ENCODE measurements at regions not wholly inside any gene's neighbourhood (a gene's known extent, or its start where the extent isn't known, plus 50 kb on each side); places are given as distances from the start of the nearest gene placed in this dataset.
"Not testable (repeated sequence)": the region's sequence is repeated elsewhere in the genome, so short reads cannot be mapped to it uniquely, and the experiment has no call there.

DNA sequence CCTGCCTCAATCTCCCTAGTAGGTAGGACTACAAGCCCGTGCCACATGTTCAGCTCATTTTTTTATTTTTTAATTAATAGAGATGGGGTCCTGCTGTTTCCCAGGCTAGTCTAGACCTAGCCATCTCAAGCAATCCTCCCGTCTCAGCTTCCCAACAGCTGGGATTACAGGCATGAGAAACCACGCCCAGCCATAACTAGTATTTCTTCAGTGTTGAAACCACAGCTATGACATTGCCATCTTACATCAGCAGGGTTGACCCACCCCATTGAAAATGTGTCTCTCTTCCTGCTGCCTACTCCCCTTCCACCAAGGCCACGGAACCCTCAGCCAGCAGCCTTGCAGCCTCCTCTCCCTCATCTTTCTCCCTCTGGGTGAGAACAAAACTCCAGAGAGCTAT is 62.1 kb upstream of the ZNF746 start:
- H3K18ac ChIP-seq (ENCODE audit: low read length) = no peak overlapping the region
- H3K4me1 ChIP-seq (ENCODE audit: control insufficient read depth in 2 of 2, insufficient read depth in 1 of 2, low read depth in 1 of 2, low read length in 2 of 2) = no peaks in the 10 kb centered on the region
- H3K9ac ChIP-seq (ENCODE audit: low read depth, low read length, poor library complexity) = no peak overlapping the region
- no peak overlapping the region for H3K4me3 ChIP-seq (ENCODE audit: low read length in 2 of 2)
- no peak overlapping the region for H2BK5ac ChIP-seq (ENCODE audit: low read length)
- H2BK15ac ChIP-seq (ENCODE audit: low read length) = no peak overlapping the region
- no peak overlapping the region for H4K8ac ChIP-seq (ENCODE audit: low read depth, low read length)
- no peaks in the 10 kb centered on the region for H3K27me3 ChIP-seq (ENCODE audit: control insufficient read depth in 3 of 3, insufficient read depth in 3 of 3, low read depth in 1 of 3, low read length in 3 of 3)
- H3K79me1 ChIP-seq (ENCODE audit: low read depth, low read length) = no peaks in the 10 kb centered on the region
- no peak overlapping the region for H2BK120ac ChIP-seq (ENCODE audit: low read depth, low read length)
- H3K4me2 ChIP-seq (ENCODE audit: insufficient read depth, low read length, poor library complexity, severe bottlenecking) = no peak overlapping the region
- DNase-seq (ENCODE audit: low spot score) = no peak
- peaks cover 6 to 10% of the 10 kb centered on the region in 2 donors for H3K9me3 ChIP-seq (replicated peaks in 1 of 2; ENCODE audit: control insufficient read depth in 2 of 2, insufficient read depth in 1 of 2, low read depth in 1 of 2, low read length in 2 of 2)
- H3K36me3 ChIP-seq (replicated peaks in 1 of 2; ENCODE audit: control insufficient read depth in 2 of 2, insufficient read depth in 2 of 2, low read length in 2 of 2) = peaks cover 16 to 41% of the 10 kb centered on the region in 2 donors
- no peak overlapping the region for H3K4ac ChIP-seq (ENCODE audit: low read length)
- no peak overlapping the region for H3K14ac ChIP-seq (ENCODE audit: low read length)
- no CpG with 5 or more reads among the region's 4 CpGs for WGBS, 2 donors (ENCODE audit: extremely low coverage in 2 of 2, insufficient read length in 2 of 2, insufficient replicate concordance in 1 of 2)
- H2AFZ ChIP-seq (ENCODE audit: low read length) = no peak overlapping the region
- no peak overlapping the region for H3K23ac ChIP-seq (ENCODE audit: low read depth, low read length, poor library complexity)
- no peak overlapping the region for H2AK5ac ChIP-seq (ENCODE audit: low read depth, low read length)
- no peak overlapping the region for H3K27ac ChIP-seq (replicated peaks; ENCODE audit: low read length)
- no peak overlapping the region for H4K91ac ChIP-seq (ENCODE audit: low read depth, low read length, poor library complexity)
- H2BK12ac ChIP-seq (ENCODE audit: low read length) = no peak overlapping the region

GRCh38 chr7:149558149-149558861 is 60.7 kb upstream of the ZNF746 start:
- no peak overlapping the region for H3K27ac ChIP-seq (replicated peaks; ENCODE audit: low read length)
- no peaks in the 10 kb centered on the region for H3K4me1 ChIP-seq (ENCODE audit: control insufficient read depth in 2 of 2, insufficient read depth in 1 of 2, low read depth in 1 of 2, low read length in 2 of 2)
- no peak for DNase-seq (ENCODE audit: low spot score)
- no peak overlapping the region for H3K4me2 ChIP-seq (ENCODE audit: insufficient read depth, low read length, poor library complexity, severe bottlenecking)
- H2BK12ac ChIP-seq (ENCODE audit: low read length) = no peak overlapping the region
- peaks cover 16 to 41% of the 10 kb centered on the region in 2 donors for H3K36me3 ChIP-seq (replicated peaks in 1 of 2; ENCODE audit: control insufficient read depth in 2 of 2, insufficient read depth in 2 of 2, low read length in 2 of 2)
- H3K9me3 ChIP-seq (replicated peaks in 1 of 2; ENCODE audit: control insufficient read depth in 2 of 2, insufficient read depth in 1 of 2, low read depth in 1 of 2, low read length in 2 of 2) = peaks cover 0 to 6% of the 10 kb centered on the region in 2 donors
- no peak overlapping the region for H2AK5ac ChIP-seq (ENCODE audit: low read depth, low read length)
- H3K4ac ChIP-seq (ENCODE audit: low read length) = no peak overlapping the region
- H2AFZ ChIP-seq (ENCODE audit: low read length) = no peak overlapping the region
- no peak overlapping the region for H2BK15ac ChIP-seq (ENCODE audit: low read length)
- H3K23ac ChIP-seq (ENCODE audit: low read depth, low read length, poor library complexity) = no peak overlapping the region
- H2BK5ac ChIP-seq (ENCODE audit: low read length) = no peak overlapping the region
- no CpG with 5 or more reads among the region's 6 CpGs for WGBS, 2 donors (ENCODE audit: extremely low coverage in 2 of 2, insufficient read length in 2 of 2, insufficient replicate concordance in 1 of 2)
- H4K8ac ChIP-seq (ENCODE audit: low read depth, low read length) = no peak overlapping the region
- H3K27me3 ChIP-seq (ENCODE audit: control insufficient read depth in 3 of 3, insufficient read depth in 3 of 3, low read depth in 1 of 3, low read length in 3 of 3) = no peaks in the 10 kb centered on the region
- no peak overlapping the region for H3K18ac ChIP-seq (ENCODE audit: low read length)
- H3K14ac ChIP-seq (ENCODE audit: low read length) = no peak overlapping the region
- H3K4me3 ChIP-seq (ENCODE audit: low read length in 2 of 2) = no peak overlapping the region
- H2BK120ac ChIP-seq (ENCODE audit: low read depth, low read length) = no peak overlapping the region
- no peak overlapping the region for H4K91ac ChIP-seq (ENCODE audit: low read depth, low read length, poor library complexity)
- no peak overlapping the region for H3K9ac ChIP-seq (ENCODE audit: low read depth, low read length, poor library complexity)
- H3K79me1 ChIP-seq (ENCODE audit: low read depth, low read length) = no peaks in the 10 kb centered on the region

DNA sequence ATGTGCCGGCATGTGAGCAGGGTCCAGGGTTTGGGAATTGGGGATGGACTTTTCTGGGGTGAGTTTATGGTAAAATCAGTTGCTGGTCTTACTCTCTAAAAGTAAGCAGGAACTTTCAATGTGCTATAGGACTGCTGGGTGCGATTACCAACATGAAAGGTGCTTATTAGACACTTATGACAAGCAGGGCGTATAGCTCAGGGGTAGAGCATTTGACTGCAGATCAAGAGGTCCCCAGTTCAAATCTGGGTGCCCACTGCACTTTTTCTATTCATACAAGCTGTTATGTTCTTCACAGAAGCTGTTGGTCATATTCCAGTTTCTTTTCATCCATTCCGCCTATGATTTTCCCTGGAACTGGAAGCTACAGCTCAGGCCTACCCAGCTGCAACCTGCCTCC is 58.9 kb upstream of the ZNF746 start:
- not testable (repeated sequence) for H4K91ac ChIP-seq (ENCODE audit: low read depth, low read length, poor library complexity); H2AFZ ChIP-seq (ENCODE audit: low read length); H3K27ac ChIP-seq (replicated peaks; ENCODE audit: low read length); H3K79me1 ChIP-seq (ENCODE audit: low read depth, low read length); H3K4me1 ChIP-seq (ENCODE audit: control insufficient read depth in 2 of 2, insufficient read depth in 1 of 2, low read depth in 1 of 2, low read length in 2 of 2); H4K8ac ChIP-seq (ENCODE audit: low read depth, low read length); H3K18ac ChIP-seq (ENCODE audit: low read length); H2AK5ac ChIP-seq (ENCODE audit: low read depth, low read length); H3K9me3 ChIP-seq (replicated peaks in 1 of 2; ENCODE audit: control insufficient read depth in 2 of 2, insufficient read depth in 1 of 2, low read depth in 1 of 2, low read length in 2 of 2); H3K27me3 ChIP-seq (ENCODE audit: control insufficient read depth in 3 of 3, insufficient read depth in 3 of 3, low read depth in 1 of 3, low read length in 3 of 3); H3K4me2 ChIP-seq (ENCODE audit: insufficient read depth, low read length, poor library complexity, severe bottlenecking); DNase-seq (ENCODE audit: low spot score); H2BK5ac ChIP-seq (ENCODE audit: low read length); H3K4ac ChIP-seq (ENCODE audit: low read length); H3K23ac ChIP-seq (ENCODE audit: low read depth, low read length, poor library complexity); H3K14ac ChIP-seq (ENCODE audit: low read length); H3K9ac ChIP-seq (ENCODE audit: low read depth, low read length, poor library complexity); H2BK15ac ChIP-seq (ENCODE audit: low read length); H3K4me3 ChIP-seq (ENCODE audit: low read length in 2 of 2); H2BK120ac ChIP-seq (ENCODE audit: low read depth, low read length); H2BK12ac ChIP-seq (ENCODE audit: low read length)
- no CpG with 5 or more reads among the region's 4 CpGs for WGBS, 2 donors (ENCODE audit: extremely low coverage in 2 of 2, insufficient read length in 2 of 2, insufficient replicate concordance in 1 of 2)
- H3K36me3 ChIP-seq (replicated peaks in 1 of 2; ENCODE audit: control insufficient read depth in 2 of 2, insufficient read depth in 2 of 2, low read length in 2 of 2) = peaks cover 25 to 51% of the 10 kb centered on the region in 2 donors

DNA sequence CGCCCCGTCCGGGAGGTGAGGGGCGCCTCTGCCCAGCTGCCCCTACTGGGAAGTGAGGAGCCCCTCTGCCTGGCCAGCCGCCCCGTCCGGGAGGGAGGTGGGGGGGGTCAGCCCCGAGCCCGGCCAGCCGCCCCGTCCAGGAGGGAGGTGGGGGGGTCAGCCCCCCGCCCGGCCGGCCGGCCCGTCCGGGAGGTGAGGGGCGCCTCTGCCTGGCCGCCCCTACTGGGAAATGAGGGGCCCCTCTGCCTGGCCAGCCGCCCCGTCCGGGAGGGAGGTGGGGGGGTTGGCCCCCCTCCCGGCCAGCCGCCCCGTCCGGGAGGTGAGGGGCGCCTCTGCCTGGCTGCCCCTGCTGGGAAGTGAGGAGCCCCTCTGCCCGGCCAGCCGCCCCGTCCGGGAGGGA is 57.2 kb upstream of the ZNF746 start:
- peaks cover 39 to 61% of the 10 kb centered on the region in 2 donors for H3K36me3 ChIP-seq (replicated peaks in 1 of 2; ENCODE audit: control insufficient read depth in 2 of 2, insufficient read depth in 2 of 2, low read length in 2 of 2)
- not testable (repeated sequence) for H3K27me3 ChIP-seq (ENCODE audit: control insufficient read depth in 3 of 3, insufficient read depth in 3 of 3, low read depth in 1 of 3, low read length in 3 of 3); H3K9ac ChIP-seq (ENCODE audit: low read depth, low read length, poor library complexity); H3K4me3 ChIP-seq (ENCODE audit: low read length in 2 of 2); H2AFZ ChIP-seq (ENCODE audit: low read length); H2BK120ac ChIP-seq (ENCODE audit: low read depth, low read length); H2BK15ac ChIP-seq (ENCODE audit: low read length); H3K4ac ChIP-seq (ENCODE audit: low read length); DNase-seq (ENCODE audit: low spot score); H3K18ac ChIP-seq (ENCODE audit: low read length); H3K23ac ChIP-seq (ENCODE audit: low read depth, low read length, poor library complexity); H3K27ac ChIP-seq (replicated peaks; ENCODE audit: low read length); H3K4me1 ChIP-seq (ENCODE audit: control insufficient read depth in 2 of 2, insufficient read depth in 1 of 2, low read depth in 1 of 2, low read length in 2 of 2); H3K79me1 ChIP-seq (ENCODE audit: low read depth, low read length); H2AK5ac ChIP-seq (ENCODE audit: low read depth, low read length); H4K91ac ChIP-seq (ENCODE audit: low read depth, low read length, poor library complexity); H2BK12ac ChIP-seq (ENCODE audit: low read length); H3K4me2 ChIP-seq (ENCODE audit: insufficient read depth, low read length, poor library complexity, severe bottlenecking); H3K14ac ChIP-seq (ENCODE audit: low read length); H4K8ac ChIP-seq (ENCODE audit: low read depth, low read length); H2BK5ac ChIP-seq (ENCODE audit: low read length)
- peaks cover 10 to 11% of the 10 kb centered on the region in 2 donors for H3K9me3 ChIP-seq (replicated peaks in 1 of 2; ENCODE audit: control insufficient read depth in 2 of 2, insufficient read depth in 1 of 2, low read depth in 1 of 2, low read length in 2 of 2)
- WGBS, 2 donors (ENCODE audit: extremely low coverage in 2 of 2, insufficient read length in 2 of 2, insufficient replicate concordance in 1 of 2) = no CpG with 5 or more reads among the region's 31 CpGs
